Activated effector memory CD4-positive, alpha-beta T cell treated with Interleukin-2 at 50 U/mL for 16 hours (primary cell): ENCODE measurements at regions not wholly inside any gene's neighbourhood (a gene's known extent, or its start where the extent isn't known, plus 50 kb on each side); places are given as distances from the start of the nearest gene placed in this dataset.
"Not testable (repeated sequence)": the region's sequence is repeated elsewhere in the genome, so short reads cannot be mapped to it uniquely, and the experiment has no call there.

Experiments
- DNase-seq: peaks from one replicate; pipeline ENCODE4 v3.0.0-alpha.2; 2020

- DNase-seq = no peak
Measured at GRCh38 chr15:31179693-31180092, 78.2 kb upstream of the TRPM1 start.

DNA sequence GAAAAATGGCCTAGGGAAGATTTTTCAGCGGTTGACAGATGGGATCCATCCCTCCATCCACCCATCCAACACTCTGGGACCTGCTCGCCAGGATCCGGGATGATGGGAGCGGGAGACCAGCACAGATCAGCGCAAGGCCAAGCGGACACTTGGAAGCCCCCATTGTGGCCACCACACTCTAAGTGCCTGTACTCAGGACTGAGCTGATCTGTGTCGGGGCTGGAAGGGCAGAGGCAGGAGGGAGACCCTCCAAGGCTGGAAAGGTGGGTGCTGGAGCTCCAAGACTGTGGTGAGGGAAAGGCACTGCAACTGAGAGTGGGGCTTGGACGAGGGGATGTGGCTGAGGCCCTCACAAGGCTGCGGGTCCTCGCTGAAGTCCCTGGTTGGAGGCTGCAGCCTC lies 91.8 kb upstream of the TRPM1 start:
- DNase-seq = no peak

GRCh38 chr15:31195871-31196270 lies 94.3 kb upstream of the TRPM1 start:
- no peak for DNase-seq

- DNase-seq = peak; percentile 27
Measured at GRCh38 chr15:31197497-31198414, 96.2 kb upstream of the TRPM1 start.

DNA sequence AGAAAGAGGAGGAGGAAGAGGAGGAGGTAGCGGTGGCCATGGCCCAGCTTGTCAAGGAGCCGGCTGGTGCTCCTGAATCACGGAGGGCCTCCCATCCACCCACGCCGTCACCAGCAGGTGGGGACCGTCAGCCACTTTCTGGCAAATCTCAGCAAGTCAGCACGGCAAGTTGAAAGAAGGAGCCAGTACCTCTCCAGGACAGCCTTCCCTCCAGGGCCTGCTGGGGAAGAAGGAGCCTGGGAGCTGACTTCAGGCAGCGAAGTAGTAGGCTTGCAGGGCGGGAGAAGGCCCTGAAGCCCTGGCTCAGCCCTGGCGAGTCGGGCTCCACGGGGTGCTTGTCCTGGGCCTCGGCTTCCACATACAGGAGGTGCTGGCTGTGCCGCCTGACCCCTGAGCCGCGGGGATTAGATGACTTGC lies 99.2 kb upstream of the TRPM1 start:
- DNase-seq = peak; percentile 65

GRCh38 chr15:31202953-31203352 lies 101.4 kb upstream of the TRPM1 start:
- no peak for DNase-seq

- DNase-seq = no peak
Measured at GRCh38 chr15:31203999-31204398, 102.5 kb upstream of the TRPM1 start.

DNA sequence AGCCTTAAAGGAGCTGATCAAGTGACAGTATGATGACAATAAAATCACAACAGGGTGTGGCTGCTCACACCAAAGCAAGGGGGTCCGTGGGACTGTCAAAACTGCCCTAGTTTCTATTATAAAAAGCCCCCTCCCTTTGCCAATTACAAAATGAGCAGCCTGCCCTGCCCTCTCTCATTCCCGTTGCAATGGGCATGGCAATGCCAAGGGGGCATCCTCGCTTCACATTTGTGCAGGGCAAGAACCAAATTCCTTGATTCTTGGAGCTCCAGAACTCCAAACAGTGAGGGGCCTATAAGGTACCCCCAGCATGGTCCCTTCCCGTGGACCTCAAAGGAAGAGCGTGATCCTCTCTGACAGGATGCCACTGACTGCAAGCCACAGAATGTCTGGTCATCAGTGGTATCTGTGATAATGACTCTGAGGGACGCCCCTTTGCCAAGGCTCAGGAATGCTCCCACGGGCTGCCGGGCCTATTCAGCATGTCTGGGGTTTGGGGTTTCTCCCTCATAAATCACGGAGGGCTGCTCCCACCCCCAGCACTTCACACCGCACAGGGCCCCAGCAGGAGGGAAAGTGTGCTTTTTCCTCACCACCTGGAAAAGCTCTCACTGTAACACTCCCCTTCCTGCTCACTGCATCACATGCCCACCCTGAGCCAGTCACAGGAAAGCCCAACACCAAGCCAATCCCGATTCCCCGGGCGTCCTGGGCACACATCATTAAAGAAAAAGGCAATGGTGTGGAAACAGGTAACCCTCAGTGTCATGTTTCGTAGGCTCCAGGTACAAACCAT lies 105.1 kb upstream of the TRPM1 start:
- no peak for DNase-seq

DNA sequence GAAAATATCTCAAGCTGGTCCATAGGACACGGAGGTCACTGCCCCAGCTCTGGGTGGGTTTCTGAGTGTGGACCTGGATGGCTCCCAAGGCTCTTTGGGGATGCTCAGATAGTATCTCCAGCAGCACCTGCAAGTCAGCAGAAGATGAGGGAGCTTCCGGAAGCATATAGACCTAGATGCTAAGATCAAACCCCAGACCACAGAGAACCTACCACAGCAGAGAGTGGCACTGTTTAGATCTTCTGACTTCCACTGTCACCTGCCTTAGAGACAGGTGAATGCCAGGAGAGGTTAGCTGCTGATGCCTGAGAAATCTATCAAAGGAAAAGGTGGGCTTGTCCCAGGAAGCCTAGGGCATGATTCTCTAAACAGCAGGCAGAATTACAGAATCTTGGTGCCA lies 105.7 kb upstream of the TRPM1 start:
- no peak for DNase-seq

DNA sequence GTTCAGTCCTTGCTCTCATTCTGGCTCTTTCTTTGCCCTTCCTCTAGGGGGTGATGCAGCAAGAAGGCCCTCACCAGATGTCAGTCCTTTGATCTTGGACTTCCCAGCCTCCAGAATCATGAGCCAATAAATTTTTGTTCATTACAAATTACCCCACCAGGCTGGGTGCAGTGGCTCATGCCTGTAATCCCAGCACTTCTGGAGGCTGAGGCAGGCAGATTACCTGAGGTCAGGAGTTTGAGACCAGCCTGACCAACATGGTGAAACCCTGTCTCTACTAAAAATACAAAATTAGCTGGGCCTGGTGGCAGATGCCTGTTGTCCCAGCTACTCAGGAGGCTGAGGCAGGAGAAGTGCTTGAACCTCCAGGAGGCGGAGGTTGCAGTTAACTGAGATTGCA lies 106.3 kb upstream of the TRPM1 start:
- not testable (repeated sequence) for DNase-seq

DNA sequence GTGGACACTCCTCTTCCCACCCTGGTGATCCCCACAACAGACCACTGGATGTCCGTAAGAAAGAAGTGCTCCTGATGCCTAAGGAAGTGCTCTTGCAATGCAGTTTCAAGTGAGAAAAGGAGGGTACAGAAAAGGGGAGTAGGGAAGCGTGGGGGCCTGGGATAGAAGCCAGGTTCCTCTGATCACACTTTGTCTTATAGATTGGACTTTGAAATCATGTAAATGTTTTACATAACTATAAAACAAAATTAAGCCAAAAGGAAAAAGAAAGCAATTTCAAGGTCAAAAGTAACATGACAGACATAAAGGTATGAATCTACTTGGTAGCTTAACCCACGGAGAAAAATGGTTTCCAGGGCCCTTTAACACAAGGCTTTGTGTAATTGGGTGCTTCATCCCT lies 107.3 kb upstream of the TRPM1 start:
- DNase-seq = no peak

DNA sequence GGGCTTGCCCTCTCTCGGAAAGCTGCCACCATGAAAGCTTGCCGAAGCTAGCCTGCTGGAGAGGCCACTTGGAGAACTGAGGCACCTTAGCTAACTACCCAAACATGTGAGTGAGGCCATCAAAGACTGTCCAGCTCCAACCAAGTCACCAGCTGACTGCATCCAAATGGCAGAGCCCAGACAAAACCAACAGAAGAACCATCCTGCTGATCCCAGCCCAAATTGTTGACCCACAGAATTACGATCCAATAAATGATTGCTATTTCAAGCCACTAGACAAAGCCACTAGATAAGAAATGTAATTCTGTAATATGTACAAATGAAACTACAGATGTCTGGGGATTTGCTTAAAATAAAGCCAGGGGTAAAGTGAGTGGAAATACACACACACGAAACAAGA lies 109.8 kb upstream of the TRPM1 start:
- DNase-seq = no peak

DNA sequence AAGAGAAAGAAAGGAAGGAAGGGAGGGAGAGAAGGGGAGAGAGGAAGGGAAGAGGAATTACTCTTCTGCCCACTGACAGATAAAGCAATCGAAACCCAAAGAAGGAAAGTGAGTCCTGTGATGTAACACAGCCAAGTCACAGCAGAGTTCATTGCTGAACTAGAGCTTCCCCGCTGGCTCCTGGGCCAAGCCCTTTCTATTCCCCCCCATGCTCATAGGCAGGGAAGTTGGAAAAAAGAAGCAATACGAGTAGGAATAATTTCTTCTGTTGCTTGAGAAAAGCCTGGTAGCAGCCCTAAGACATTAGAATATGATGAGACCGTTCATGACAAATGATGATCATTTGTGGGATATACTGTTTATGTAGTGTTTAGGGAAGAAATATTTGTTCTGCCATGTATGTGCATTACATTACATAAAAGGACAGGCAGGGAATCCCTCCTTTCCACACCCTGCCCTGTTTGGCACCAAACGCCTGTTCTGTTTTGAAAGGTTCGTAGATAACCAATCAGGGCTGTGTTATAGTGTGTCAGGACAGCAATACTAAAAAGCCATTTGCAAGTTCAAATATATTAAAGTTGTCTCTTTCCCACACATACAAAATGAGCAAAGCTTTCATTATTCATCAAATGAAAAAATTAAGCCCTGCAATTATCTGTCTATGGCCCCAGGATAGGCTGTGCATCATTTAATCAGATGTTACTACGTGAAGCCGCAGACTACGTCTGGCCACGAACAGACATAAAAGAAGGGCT lies 111.0 kb upstream of the TRPM1 start:
- no peak for DNase-seq

- no peak for DNase-seq
Measured at GRCh38 chr15:31214158-31214863, 112.3 kb upstream of the KLF13 start.

DNA sequence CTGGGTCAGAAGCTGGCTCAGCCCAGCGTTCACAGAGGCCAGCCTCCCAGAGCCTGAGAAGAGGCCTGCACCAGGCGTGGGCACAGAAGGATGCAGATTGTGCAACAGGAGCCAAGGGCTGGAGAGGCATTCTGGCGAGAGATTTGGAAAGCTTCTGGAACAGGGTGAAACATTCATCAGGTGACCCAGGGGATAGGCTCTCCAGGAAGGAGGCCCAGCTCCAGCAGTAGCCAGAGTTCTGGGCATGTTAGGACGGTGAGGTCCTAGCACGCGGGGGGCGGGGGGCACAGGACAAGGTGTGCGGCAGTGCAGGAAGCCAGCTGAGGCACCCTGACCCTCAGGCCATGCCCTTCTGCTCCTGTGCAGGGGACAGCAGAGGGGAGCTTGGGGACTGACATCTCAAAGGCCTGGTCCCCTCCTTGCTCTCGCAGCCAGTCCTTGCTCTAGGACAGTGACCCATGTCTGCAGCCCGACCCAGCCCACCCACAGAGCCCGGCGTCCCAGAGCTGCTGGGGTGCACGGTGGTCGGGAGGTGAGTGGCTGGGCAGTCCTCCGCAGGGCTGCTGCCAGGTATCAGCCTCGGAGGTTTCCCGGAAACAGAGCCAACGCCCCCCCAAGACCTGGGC lies 111.7 kb upstream of the KLF13 start:
- DNase-seq = no peak

DNA sequence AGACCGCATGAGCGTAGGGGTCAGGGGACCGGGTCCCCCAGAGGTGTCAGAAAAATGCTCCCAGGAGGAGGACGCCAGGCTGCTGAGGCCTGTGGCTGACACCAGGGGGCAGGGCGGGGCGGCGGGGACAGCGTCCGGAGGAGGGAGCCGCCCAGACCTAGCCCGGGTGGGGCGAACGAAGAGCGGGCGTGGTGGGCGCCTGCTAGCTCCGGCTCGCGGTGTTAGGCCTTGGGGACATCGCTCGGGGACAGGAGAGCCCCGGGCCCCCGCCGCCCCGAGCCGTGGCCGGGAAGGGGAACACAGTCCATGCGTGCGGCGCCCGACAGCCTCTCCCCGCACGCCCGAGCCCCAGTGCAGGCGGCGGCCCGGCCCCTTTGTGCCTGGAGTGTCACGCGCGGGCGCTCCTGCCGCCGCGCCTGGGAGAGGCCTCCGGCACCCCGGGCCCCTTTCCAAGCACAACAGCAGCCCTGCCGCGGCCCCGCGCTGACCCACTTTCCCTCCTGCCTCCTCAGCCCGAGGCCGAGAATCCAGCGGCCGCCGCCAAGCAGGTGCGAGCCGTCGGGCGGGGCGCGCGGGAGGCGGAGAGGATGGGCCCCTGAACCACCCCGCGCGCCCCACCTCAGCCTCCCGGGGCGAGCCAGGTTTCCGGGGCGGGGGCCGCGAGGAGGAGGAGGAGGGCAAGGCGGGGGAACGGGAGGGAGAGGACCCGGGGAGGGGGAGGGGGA lies 111.0 kb upstream of the KLF13 start:
- DNase-seq = peak; percentile 75

GRCh38 chr15:31216215-31216911 lies 110.3 kb upstream of the KLF13 start:
- DNase-seq = peak; percentile 58

DNA sequence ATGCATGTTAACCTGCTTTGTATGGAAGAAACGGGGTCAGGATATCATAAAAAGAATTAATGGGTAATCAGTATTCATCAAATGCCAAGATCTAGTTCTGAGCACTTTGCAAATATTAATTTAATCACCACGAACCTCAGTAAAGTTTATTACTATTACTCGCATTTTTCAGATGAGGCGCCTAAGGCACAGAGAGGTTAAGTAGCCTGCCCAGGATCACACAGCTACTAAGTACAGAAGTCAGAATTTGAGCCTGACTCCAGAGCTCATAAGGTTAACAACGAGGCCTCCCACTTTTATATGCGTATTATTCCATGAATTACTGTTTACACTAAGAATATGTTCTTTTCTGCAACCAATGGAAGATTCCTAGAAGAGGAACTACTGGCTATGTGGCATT lies 109.6 kb upstream of the KLF13 start:
- no peak for DNase-seq

- DNase-seq = no peak
Measured at GRCh38 chr15:31217566-31218270, 108.9 kb upstream of the KLF13 start.

GRCh38 chr15:31219221-31219620 lies 107.4 kb upstream of the KLF13 start:
- DNase-seq = no peak
